Activated naive CD8-positive, alpha-beta T cell treated with anti-CD3 and anti-CD28 coated beads for 36 hours (primary cell): ENCODE measurements at regions not wholly inside any gene's neighbourhood (a gene's known extent, or its start where the extent isn't known, plus 50 kb on each side); places are given as distances from the start of the nearest gene placed in this dataset.

Source experiments
- DNase-seq: peaks from one replicate; pipeline ENCODE4 v3.0.0; 2021
- H3K27ac Mint-ChIP-seq: one replicate; pipeline ENCODE4 v1.8.0; 2022; ENCODE audit warnings: mild to moderate bottlenecking, moderate library complexity, mixed read lengths
- H3K27me3 Mint-ChIP-seq: one replicate; pipeline ENCODE4 v1.8.0; 2022; ENCODE audit warnings: mild to moderate bottlenecking, mixed read lengths
- H3K36me3 Mint-ChIP-seq: one replicate; pipeline ENCODE4 v1.8.0; 2021; ENCODE audit warnings: mild to moderate bottlenecking, mixed read lengths
- H3K4me1 Mint-ChIP-seq: one replicate; pipeline ENCODE4 v1.8.0; 2021; ENCODE audit warnings: mixed read lengths
- H3K4me3 Mint-ChIP-seq: one replicate; pipeline ENCODE4 v1.8.0; 2022; ENCODE audit warnings: mild to moderate bottlenecking, moderate library complexity, mixed read lengths
- H3K9me3 Mint-ChIP-seq: one replicate; pipeline ENCODE4 v1.8.0; 2022; ENCODE audit warnings: mixed read lengths

DNA sequence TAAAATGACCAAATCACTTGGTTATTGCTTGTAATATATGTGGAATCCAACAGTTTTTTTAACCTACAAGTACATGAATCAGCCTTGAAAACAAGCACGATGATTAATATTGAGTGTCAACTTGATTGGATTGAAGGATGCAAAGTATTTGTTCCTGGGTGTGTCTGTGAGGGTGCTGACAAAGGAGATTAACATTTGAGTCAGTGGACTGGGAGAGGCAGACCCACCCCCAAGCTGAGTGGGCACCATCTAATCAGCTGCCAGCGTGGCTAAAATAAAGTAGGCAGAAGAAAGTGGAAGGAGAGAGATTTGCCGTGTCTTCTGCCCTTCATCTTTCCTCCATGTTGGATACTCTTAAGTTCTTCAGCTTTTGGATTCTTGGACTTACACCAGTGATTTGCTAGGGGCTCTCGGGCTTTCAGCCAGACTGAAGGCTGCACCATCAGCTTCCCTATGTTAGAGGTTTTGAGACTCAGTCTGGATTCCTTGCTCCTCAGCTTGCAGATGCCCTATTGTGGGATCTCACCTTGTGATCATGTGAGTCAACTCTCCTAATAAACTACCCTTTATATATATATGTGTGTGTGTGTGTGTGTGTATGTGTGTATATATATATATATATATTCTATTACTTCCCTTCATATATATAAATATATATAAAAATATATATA lies 118.4 kb upstream of the WDR11 start:
- H3K27ac Mint-ChIP-seq, result no peak overlapping the region

DNA sequence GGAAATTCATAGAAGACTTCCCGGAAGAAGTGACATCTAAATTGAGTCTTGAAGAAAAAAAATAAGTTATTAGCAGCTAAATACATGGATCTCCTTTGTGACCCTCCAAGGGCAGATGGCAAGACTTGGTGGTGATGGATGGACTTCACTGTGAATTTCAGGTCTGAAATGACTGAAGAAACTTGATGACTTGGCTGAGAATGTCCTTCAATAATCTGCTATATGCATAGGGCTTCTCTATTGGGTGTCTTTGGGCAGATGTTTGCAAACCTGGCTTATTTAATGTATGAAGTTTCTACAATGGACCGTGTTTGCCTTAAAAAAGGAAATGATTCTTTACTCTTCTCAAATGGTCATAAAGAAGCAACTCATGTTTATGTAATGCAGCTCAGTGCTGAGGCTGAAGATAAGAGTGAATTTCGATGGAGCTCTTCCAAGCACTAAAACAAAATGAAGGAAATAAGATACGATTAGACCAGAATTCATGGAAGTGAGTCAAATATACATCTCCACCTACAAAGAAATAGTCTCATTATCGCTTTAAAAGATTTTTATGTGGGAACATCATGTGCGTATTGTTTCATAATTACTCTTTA lies 116.6 kb upstream of the WDR11 start:
- no peak overlapping the region for H3K4me3 Mint-ChIP-seq
- no peaks in the 10 kb centered on the region for H3K36me3 Mint-ChIP-seq
- no peak overlapping the region for H3K27ac Mint-ChIP-seq
- no peaks in the 10 kb centered on the region for H3K4me1 Mint-ChIP-seq
- DNase-seq, result no peak
- H3K27me3 Mint-ChIP-seq, result peaks cover 20% of the 10 kb centered on the region
- H3K9me3 Mint-ChIP-seq, result no peaks in the 10 kb centered on the region

More for the DNA sequence above, 118.4 kb upstream of the WDR11 start:
- Mint-ChIP-seq H3K4me1 (no peaks in the 10 kb centered on the region), H3K36me3 (no peaks in the 10 kb centered on the region), H3K4me3 (no peak overlapping the region), H3K9me3 (no peaks in the 10 kb centered on the region), H3K27me3 (peaks cover 20% of the 10 kb centered on the region)
- no peak for DNase-seq

- Mint-ChIP-seq H3K4me1 (no peaks in the 10 kb centered on the region), H3K27ac (no peak overlapping the region), H3K36me3 (no peaks in the 10 kb centered on the region), H3K27me3 (peaks cover 20% of the 10 kb centered on the region), H3K4me3 (no peak overlapping the region), H3K9me3 (no peaks in the 10 kb centered on the region)
- DNase-seq, result no peak
These were observed 115.8 kb upstream of the WDR11 start for GRCh38 chr10:120735315-120735714.

GRCh38 chr10:120735773-120736371 lies 115.3 kb upstream of the WDR11 start:
- Mint-ChIP-seq H3K36me3 (no peaks in the 10 kb centered on the region), H3K4me1 (no peaks in the 10 kb centered on the region), H3K27ac (no peak overlapping the region)

DNA sequence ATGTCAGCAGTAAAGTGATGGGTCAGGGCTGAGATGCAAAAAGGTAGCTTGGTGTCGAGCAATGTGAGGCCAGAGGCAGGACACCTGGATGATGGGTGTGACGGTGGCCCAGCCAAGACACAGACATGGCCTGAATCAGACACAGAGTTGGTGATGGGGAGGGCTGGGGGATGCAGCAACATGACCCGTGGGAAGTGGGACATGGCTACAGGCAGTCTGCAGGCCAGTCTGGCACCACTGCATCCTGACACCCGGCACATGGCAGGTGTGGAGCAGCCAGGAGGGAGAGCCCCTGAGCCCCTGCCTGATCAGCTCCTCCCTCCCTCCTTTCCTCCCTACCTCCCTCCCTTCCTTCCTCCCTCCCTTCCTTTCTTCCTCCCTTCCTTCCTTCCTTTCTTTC lies 114.8 kb upstream of the WDR11 start:
- H3K9me3 Mint-ChIP-seq, result no peaks in the 10 kb centered on the region
- DNase-seq, result no peak
- H3K27ac Mint-ChIP-seq, result no peak overlapping the region
- H3K27me3 Mint-ChIP-seq, result peaks cover 17% of the 10 kb centered on the region
- H3K36me3 Mint-ChIP-seq, result no peaks in the 10 kb centered on the region
- H3K4me1 Mint-ChIP-seq, result no peaks in the 10 kb centered on the region
- H3K4me3 Mint-ChIP-seq, result no peak overlapping the region

More at GRCh38 chr10:120735773-120736371, 115.3 kb upstream of the WDR11 start:
- H3K4me3 Mint-ChIP-seq, result no peak overlapping the region
- peaks cover 19% of the 10 kb centered on the region for H3K27me3 Mint-ChIP-seq
- H3K9me3 Mint-ChIP-seq, result no peaks in the 10 kb centered on the region
- no peak for DNase-seq

DNA sequence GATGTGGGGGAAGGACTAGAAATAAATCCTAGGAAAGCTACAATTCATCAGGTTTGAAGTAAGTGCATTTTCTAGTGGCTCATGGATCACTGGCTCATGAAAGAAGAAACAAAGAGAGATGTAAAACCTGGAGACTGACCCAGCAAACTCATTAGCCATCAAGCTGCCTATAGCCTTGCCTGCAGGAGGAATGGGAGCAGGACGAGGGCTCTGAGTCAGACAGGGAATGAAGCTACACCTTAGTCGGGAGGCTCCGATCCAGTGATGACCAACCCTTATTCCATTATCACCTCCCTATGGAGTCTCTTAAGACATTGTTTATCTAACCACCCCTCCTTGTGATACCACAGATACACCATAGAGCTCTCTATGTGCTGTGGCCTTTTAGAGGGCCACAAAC lies 112.5 kb upstream of the WDR11 start:
- no peak overlapping the region for H3K27ac Mint-ChIP-seq
- no peaks in the 10 kb centered on the region for H3K9me3 Mint-ChIP-seq
- H3K27me3 Mint-ChIP-seq, result peaks cover 6% of the 10 kb centered on the region
- no peak overlapping the region for H3K4me3 Mint-ChIP-seq
- no peak for DNase-seq
- H3K4me1 Mint-ChIP-seq, result no peaks in the 10 kb centered on the region
- no peaks in the 10 kb centered on the region for H3K36me3 Mint-ChIP-seq

GRCh38 chr10:120741396-120741795 lies 109.8 kb upstream of the WDR11 start:
- Mint-ChIP-seq H3K4me1 (no peaks in the 10 kb centered on the region), H3K4me3 (no peak overlapping the region), H3K27me3 (no peaks in the 10 kb centered on the region), H3K36me3 (no peaks in the 10 kb centered on the region), H3K27ac (no peak overlapping the region), H3K9me3 (no peaks in the 10 kb centered on the region)
- DNase-seq, result no peak

DNA sequence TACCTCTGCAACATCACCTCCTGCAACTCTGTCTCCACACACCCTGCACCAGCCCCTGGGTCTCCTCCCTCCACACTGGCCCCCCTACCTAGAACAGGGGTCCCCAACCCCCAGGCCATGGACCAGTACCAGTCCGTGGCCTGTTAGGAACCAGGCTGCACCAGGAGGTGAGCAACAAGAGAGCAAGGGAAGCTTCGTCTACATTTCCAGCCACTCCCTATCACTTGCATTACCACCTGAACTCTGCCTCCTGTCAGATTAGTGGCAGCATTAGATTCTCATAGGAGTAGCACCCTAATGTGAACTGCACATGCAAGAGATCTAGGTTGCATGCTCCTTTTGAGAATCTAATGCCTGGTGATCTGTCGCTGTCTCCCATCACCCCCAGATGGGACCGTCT lies 108.8 kb upstream of the WDR11 start:
- H3K36me3 Mint-ChIP-seq, result no peaks in the 10 kb centered on the region
- no peaks in the 10 kb centered on the region for H3K27me3 Mint-ChIP-seq
- H3K4me1 Mint-ChIP-seq, result no peaks in the 10 kb centered on the region
- H3K27ac Mint-ChIP-seq, result no peak overlapping the region
- H3K9me3 Mint-ChIP-seq, result no peaks in the 10 kb centered on the region
- no peak for DNase-seq
- no peak overlapping the region for H3K4me3 Mint-ChIP-seq

DNA sequence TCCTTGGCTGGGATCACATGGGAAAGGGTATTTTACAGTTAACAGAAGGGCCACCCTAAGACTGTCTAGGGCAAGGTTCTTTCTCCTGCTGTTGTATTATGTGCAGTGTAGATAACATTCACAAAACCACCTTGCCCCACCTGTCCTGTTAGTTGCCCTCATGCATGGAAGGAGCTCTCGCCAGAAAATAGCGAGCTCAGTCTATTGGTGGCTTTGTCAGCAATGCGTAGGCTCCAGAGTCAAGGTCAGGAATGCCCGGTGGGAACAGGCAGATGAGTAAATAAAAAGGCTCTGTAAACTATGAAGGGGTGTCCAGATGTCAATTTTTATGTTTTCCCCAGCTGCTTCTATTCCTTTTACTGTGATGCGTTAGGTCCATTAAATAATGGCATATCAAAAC lies 107.1 kb upstream of the WDR11 start:
- H3K27ac Mint-ChIP-seq, result no peak overlapping the region
- no peak for DNase-seq
- no peaks in the 10 kb centered on the region for H3K36me3 Mint-ChIP-seq
- no peak overlapping the region for H3K4me3 Mint-ChIP-seq
- H3K9me3 Mint-ChIP-seq, result no peaks in the 10 kb centered on the region
- no peaks in the 10 kb centered on the region for H3K4me1 Mint-ChIP-seq
- no peaks in the 10 kb centered on the region for H3K27me3 Mint-ChIP-seq

GRCh38 chr10:120746001-120746777 lies 105.0 kb upstream of the WDR11 start:
- no peaks in the 10 kb centered on the region for H3K9me3 Mint-ChIP-seq

GRCh38 chr10:120748519-120748918 lies 102.6 kb upstream of the WDR11 start:
- H3K27ac Mint-ChIP-seq, result no peak overlapping the region
- DNase-seq, result no peak
- peaks cover 21% of the 10 kb centered on the region for H3K27me3 Mint-ChIP-seq
- no peaks in the 10 kb centered on the region for H3K9me3 Mint-ChIP-seq
- H3K4me1 Mint-ChIP-seq, result no peaks in the 10 kb centered on the region
- H3K36me3 Mint-ChIP-seq, result no peaks in the 10 kb centered on the region
- no peak overlapping the region for H3K4me3 Mint-ChIP-seq

More at GRCh38 chr10:120746001-120746777, 105.0 kb upstream of the WDR11 start:
- Mint-ChIP-seq H3K27me3 (peaks cover 8% of the 10 kb centered on the region), H3K27ac (no peak overlapping the region), H3K36me3 (no peaks in the 10 kb centered on the region), H3K4me3 (no peak overlapping the region), H3K4me1 (no peaks in the 10 kb centered on the region)
- DNase-seq, result no peak

GRCh38 chr10:120749072-120749471 lies 102.1 kb upstream of the WDR11 start:
- no peak overlapping the region for H3K27ac Mint-ChIP-seq
- H3K4me1 Mint-ChIP-seq, result no peaks in the 10 kb centered on the region
- no peak for DNase-seq
- no peak overlapping the region for H3K4me3 Mint-ChIP-seq
- H3K9me3 Mint-ChIP-seq, result no peaks in the 10 kb centered on the region
- no peaks in the 10 kb centered on the region for H3K36me3 Mint-ChIP-seq
- peaks cover 25% of the 10 kb centered on the region for H3K27me3 Mint-ChIP-seq

- no peak overlapping the region for H3K27ac Mint-ChIP-seq
- no peaks in the 10 kb centered on the region for H3K4me1 Mint-ChIP-seq
- no peak overlapping the region for H3K4me3 Mint-ChIP-seq
- no peaks in the 10 kb centered on the region for H3K9me3 Mint-ChIP-seq
- peaks cover 32% of the 10 kb centered on the region for H3K27me3 Mint-ChIP-seq
- no peaks in the 10 kb centered on the region for H3K36me3 Mint-ChIP-seq
- no peak for DNase-seq
These were observed 101.2 kb upstream of the WDR11 start for GRCh38 chr10:120749856-120750566.

- H3K36me3 Mint-ChIP-seq, result no peaks in the 10 kb centered on the region
- no peaks in the 10 kb centered on the region for H3K4me1 Mint-ChIP-seq
- no peak for DNase-seq
- H3K9me3 Mint-ChIP-seq, result no peaks in the 10 kb centered on the region
- H3K27ac Mint-ChIP-seq, result no peak overlapping the region
- no peak overlapping the region for H3K4me3 Mint-ChIP-seq
- peaks cover 42% of the 10 kb centered on the region for H3K27me3 Mint-ChIP-seq
These were observed 95.4 kb upstream of the WDR11 start for GRCh38 chr10:120755771-120756170.

DNA sequence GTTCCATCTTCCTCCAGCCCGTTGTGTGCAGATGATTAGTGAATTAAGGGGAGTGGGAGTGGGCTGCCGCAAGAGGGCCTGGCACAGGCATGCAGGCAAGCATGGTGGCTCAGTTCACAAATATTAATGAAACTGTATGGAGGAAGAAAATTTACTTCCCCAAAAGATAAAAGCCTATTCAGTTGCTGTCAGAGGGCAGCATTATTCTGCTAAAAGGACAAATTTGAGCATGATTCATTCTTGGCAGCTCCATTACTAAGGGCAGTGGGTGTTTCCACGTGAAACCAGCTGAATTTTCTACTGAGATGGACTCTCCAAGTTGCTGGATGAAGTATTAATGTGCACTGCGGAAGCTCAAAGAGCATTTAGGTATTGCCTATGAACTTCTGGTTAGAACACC lies 90.9 kb upstream of the WDR11 start:
- no peak for DNase-seq
- H3K4me1 Mint-ChIP-seq, result peaks cover 2% of the 10 kb centered on the region
- no peak overlapping the region for H3K27ac Mint-ChIP-seq
- H3K4me3 Mint-ChIP-seq, result no peak overlapping the region
- no peaks in the 10 kb centered on the region for H3K9me3 Mint-ChIP-seq
- H3K36me3 Mint-ChIP-seq, result no peaks in the 10 kb centered on the region
- peaks cover 21% of the 10 kb centered on the region for H3K27me3 Mint-ChIP-seq
